Heart right ventricle (tissue), 16 donors: ENCODE measurements at regions not wholly inside any gene's neighbourhood (a gene's known extent, or its start where the extent isn't known, plus 50 kb on each side); places are given as distances from the start of the nearest gene placed in this dataset.
"Not testable (repeated sequence)": the region's sequence is repeated elsewhere in the genome, so short reads cannot be mapped to it uniquely, and the experiment has no call there.

ENCODE experiments used
- ATAC-seq, 8 donors: fragments of 200-7000 bp; cut with Tn5 transposase; one replicate each; pipeline ENCODE4 v1.9.1; 2020; ENCODE audit warnings: mild to moderate bottlenecking in 8 of 8, moderate library complexity in 8 of 8, moderate number of reproducible peaks in 1 of 8
- DNase-seq, 2 donors: peaks; one replicate each; pipeline ENCODE4 v3.0.0-alpha.2; 2020
- H3K27ac ChIP-seq, 10 donors: fragments of 200-600 bp; sonication (generic) in 2 of 10; one replicate each; pipeline versions ENCODE4 v1.5.0 to v1.8.0; 2020 to 2022; ENCODE audit warnings: mild to moderate bottlenecking in 3 of 10
- H3K27me3 ChIP-seq, 7 donors: fragments of 200-600 bp; one replicate each; pipeline ENCODE4 v1.8.0; 2021 to 2022; ENCODE audit warnings: mild to moderate bottlenecking in 2 of 7
- H3K36me3 ChIP-seq, 9 donors: fragments of 200-600 bp; sonication (generic) in 1 of 9; one replicate each; pipeline versions ENCODE4 v1.5.0 to v1.8.0; 2020 to 2022; ENCODE audit warnings: mild to moderate bottlenecking in 2 of 9
- H3K4me1 ChIP-seq, 9 donors: fragments of 200-600 bp; sonication (generic) in 1 of 9; one replicate each; pipeline versions ENCODE4 v1.5.0 to v1.8.0; 2020 to 2022; ENCODE audit warnings: mild to moderate bottlenecking in 4 of 9
- H3K4me3 ChIP-seq, 10 donors: fragments of 200-600 bp; sonication (generic) in 2 of 10; one replicate each; pipeline versions ENCODE4 v1.5.0 to v1.8.0; 2020 to 2022; ENCODE audit warnings: mild to moderate bottlenecking in 7 of 10, moderate library complexity in 2 of 10
- H3K9me3 ChIP-seq, 11 donors: fragments of 200-600 bp in 10 of 11; sonication (generic) in 2 of 11; one replicate each; pipeline versions ENCODE4 v1.5.0 to v1.8.0; 2013 to 2022; ENCODE audit warnings: mild to moderate bottlenecking in 2 of 11, control low read depth in 1 of 11, moderate library complexity in 1 of 11
- WGBS, 2 donors: extraction: QIAGEN DNeasy Blood & Tissue Kit; methylation state at CpG; one replicate each; pipeline ENCODE4 v1.1.7; 2013; ENCODE audit warnings: inconsistent platforms in 1 of 2; 5-methylcytosine and 5-hydroxymethylcytosine counted together
- intact Hi-C, 10 donors: fragments of 100-400 bp; cut with DNase I; formaldehyde crosslinking; loops; one replicate each; pipeline versions ENCODE4 v1.11.1 to v1.14.2; 2022
- TF ChIP-seq, protein P1 (sequence below), 9 donors: fragments of 200-600 bp; sonication (generic) in 2 of 9; IDR thresholded peaks; one replicate each; pipeline versions ENCODE4 v1.5.0 to v1.8.0; 2021 to 2022; ENCODE audit warnings: antibody characterized with exemption in 9 of 9, mild to moderate bottlenecking in 5 of 9, moderate library complexity in 1 of 9
- donor health status: Arrhythmogenic right ventricular cardiomyopathy.
- donor health status: ischemic (EF 13 %, LVEDD 7.1; RV severe dilation, severe dysfunction).
- donor health status: healthy with polysubstance abuse.
- donor health status: DM: no; HTN: yes; CAD: no.
- donor health status: DM: no; HTN: no; CAD: no.
- donor health status: ischemic (EF 25% LVEDD 6.9; RV normal size, moderate dysfunction).
- donor health status: ischemic (EF 25% LVEDD 5.7; RV mildly dilated, moderate dysfunction).
- donor health status: healthy.
- donor health status: DM: yes; HTN: yes; CAD: no.
- donor health status: Ischemic cardiomyopathy.
- donor health status: ischemic (EF 35%, LVEDD 5.7; RV mildly dilated, moderate dysfunction).
- donor health status: nonischemic (EF 11% LVEDD 7.7; RV severe dilation, severe dysfunction).
- donor health status: DM: yes; HTN: yes; CAD: no.
- donor health status: PGD.
- donor health status: ischemic (EF 29% LVEDD 5.4; RV normal size, mild dysfunction).
- donor health status: nonischemic (EF 23%, LVEDD 6.1; RV moderate dilation, normal function).

DNA sequence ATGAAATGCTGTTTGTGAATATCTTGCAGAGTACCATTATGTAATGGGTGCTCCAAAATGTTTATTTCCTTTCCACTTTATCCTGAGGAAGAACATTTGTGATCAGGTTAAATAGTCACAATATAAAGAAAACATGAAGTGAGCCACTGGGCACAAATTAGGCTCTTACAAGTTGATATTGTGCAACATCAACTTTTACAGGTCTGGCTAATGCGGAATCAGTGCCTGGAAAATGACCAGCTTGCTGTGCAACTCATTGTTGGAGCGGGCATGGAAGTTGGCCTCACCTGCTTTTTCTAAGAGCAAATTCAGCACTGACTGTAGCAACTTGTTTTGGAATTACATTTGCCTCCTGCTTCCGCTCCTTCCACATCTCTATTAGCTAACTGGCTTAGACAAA, 216.9 kb upstream of the PLPPR1 start:
- H3K36me3 ChIP-seq, result no peaks in the 10 kb centered on the region
- H3K4me1 ChIP-seq, result no peaks in the 10 kb centered on the region
- intact Hi-C loops, result no loop called here
- TF ChIP-seq, protein P1, sequence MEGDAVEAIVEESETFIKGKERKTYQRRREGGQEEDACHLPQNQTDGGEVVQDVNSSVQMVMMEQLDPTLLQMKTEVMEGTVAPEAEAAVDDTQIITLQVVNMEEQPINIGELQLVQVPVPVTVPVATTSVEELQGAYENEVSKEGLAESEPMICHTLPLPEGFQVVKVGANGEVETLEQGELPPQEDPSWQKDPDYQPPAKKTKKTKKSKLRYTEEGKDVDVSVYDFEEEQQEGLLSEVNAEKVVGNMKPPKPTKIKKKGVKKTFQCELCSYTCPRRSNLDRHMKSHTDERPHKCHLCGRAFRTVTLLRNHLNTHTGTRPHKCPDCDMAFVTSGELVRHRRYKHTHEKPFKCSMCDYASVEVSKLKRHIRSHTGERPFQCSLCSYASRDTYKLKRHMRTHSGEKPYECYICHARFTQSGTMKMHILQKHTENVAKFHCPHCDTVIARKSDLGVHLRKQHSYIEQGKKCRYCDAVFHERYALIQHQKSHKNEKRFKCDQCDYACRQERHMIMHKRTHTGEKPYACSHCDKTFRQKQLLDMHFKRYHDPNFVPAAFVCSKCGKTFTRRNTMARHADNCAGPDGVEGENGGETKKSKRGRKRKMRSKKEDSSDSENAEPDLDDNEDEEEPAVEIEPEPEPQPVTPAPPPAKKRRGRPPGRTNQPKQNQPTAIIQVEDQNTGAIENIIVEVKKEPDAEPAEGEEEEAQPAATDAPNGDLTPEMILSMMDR (IDR thresholded peaks at IDR 0.05), result no peak
- WGBS, 2 donors, result 91 to 94% methylated on average over 3 of the region's 3 CpGs
- ATAC-seq (no peak), DNase-seq (no peak)
- no peak overlapping the region for H3K4me3 ChIP-seq
- no peak overlapping the region for H3K27ac ChIP-seq
- H3K9me3 ChIP-seq, result peaks cover 0 to 5% (median 0%) of the 10 kb centered on the region in 11 donors
- no peaks in the 10 kb centered on the region for H3K27me3 ChIP-seq

DNA sequence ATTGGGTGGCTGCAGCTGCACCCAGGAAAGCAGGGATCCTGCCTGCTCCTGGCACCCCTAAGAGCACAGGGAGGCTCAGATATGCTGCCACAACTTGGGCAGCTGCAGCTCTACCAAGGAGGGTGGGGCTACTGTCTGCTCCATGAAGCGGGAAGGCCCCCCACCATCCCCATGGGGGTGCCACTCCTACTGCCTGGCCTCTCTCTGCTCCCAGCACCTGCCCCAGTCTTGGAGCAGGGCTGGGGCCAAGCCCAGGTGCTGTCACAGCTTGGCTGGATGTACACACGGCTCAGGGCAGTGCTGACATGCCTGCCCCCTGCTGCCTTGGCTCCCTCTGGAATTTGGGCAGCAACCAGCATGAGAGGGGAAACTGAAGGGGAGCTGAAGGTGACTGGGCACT, 214.7 kb upstream of the PLPPR1 start:
- TF ChIP-seq, protein P1 (IDR thresholded peaks at IDR 0.05), result no peak
- WGBS, 2 donors, result 58 to 79% methylated on average over 2 of the region's 2 CpGs
- no peaks in the 10 kb centered on the region for H3K27me3 ChIP-seq
- no peak overlapping the region for H3K4me3 ChIP-seq
- no peaks in the 10 kb centered on the region for H3K36me3 ChIP-seq
- H3K4me1 ChIP-seq, result no peaks in the 10 kb centered on the region
- intact Hi-C loops, result no loop called here
- no peak overlapping the region for H3K27ac ChIP-seq
- ATAC-seq (peak in 1 of 8 donors; percentile 4), DNase-seq (no peak)
- H3K9me3 ChIP-seq, result peaks cover 0 to 13% (median 0%) of the 10 kb centered on the region in 11 donors

DNA sequence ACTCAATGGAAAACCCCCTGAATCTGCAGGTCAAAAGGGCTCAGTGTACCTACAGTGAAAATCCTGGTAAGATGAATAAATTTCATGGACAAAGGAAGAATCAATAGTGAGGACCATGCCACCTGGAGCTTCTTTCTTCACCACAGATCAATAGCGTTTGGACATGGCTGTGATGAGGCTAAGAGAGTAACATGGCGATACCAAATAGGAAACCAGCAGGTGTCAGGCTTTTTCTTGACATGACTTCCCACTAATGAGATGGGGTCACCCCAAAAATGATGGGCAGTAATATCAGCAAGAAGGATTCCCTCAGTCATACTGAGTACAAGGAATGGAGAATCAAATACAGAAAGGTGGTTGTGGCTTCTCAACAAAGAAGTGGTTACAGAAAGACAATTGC, 208.5 kb upstream of the PLPPR1 start:
- peaks cover 0 to 13% (median 0%) of the 10 kb centered on the region in 11 donors for H3K9me3 ChIP-seq
- intact Hi-C loops, result no loop called here
- H3K4me3 ChIP-seq, result no peak overlapping the region
- WGBS, 2 donors, result 71 to 79% methylated on average over 2 of the region's 2 CpGs
- no peak overlapping the region for H3K27ac ChIP-seq
- H3K4me1 ChIP-seq, result no peaks in the 10 kb centered on the region
- no peaks in the 10 kb centered on the region for H3K36me3 ChIP-seq
- no peak for ATAC-seq
- no peaks in the 10 kb centered on the region for H3K27me3 ChIP-seq
- DNase-seq, result no peak
- TF ChIP-seq, protein P1 (IDR thresholded peaks at IDR 0.05), result no peak

DNA sequence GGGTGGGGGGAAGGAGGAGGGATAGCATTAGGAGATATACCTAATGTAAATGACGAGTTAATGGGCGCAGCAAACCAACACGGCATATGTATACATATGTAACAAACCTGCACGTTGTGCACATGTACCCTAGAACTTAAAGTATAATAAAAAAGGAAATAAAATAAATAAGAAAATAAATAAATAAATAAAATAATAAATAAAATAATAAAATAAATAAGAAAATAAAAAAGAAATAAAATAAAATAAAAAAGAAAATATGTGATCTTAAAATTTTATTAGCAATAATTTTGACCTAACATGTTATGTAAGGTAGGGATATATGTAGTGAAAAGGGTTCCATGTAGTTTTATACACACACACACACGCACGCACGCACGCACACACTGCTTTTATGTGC, 195.5 kb upstream of the PLPPR1 start:
- H3K9me3 ChIP-seq, H3K27me3 ChIP-seq, ATAC-seq, H3K4me3 ChIP-seq, H3K4me1 ChIP-seq, intact Hi-C loops, H3K36me3 ChIP-seq, H3K27ac ChIP-seq, DNase-seq: not testable (repeated sequence)
- WGBS, 2 donors, result 91 to 92% methylated on average over 8 of the region's 8 CpGs

DNA sequence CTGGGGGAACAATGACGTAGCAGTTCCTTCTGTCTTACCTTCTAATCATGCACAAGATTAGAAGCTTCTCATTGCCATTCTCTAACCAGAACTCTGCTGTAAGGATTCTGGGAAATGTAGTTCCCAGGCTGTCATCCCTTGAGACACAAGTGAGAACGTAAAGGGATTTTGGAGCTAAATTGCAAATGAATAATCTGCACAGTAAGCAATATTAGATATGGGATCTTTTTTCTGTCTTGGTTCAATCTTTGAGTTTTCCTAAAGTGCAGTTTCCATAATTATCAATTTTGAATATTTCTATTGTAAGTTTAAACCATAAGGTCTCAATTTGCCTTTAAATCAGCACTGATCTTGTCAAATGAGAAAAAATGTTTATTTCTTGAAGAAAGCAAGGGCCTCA, 189.7 kb upstream of the PLPPR1 start:
- no peak overlapping the region for H3K4me3 ChIP-seq
- no peaks in the 10 kb centered on the region for H3K4me1 ChIP-seq
- H3K9me3 ChIP-seq, result peaks cover 0 to 6% (median 0%) of the 10 kb centered on the region in 11 donors
- H3K27me3 ChIP-seq, result no peaks in the 10 kb centered on the region
- 31 to 39% methylated on average over 2 of the region's 2 CpGs for WGBS, 2 donors
- intact Hi-C loops, result no loop called here
- H3K36me3 ChIP-seq, result no peaks in the 10 kb centered on the region
- no peak overlapping the region for H3K27ac ChIP-seq
- ATAC-seq (no peak), DNase-seq (no peak)
- TF ChIP-seq, protein P1 (IDR thresholded peaks at IDR 0.05), result no peak
